Activated T-helper 1 cell treated with anti-CD3 and anti-CD28 coated beads, Interleukin-12 subunit alpha, Interleukin-12 subunit beta, Interleukin-2, Interleukin-4 antibody, amounts not matched to agents 30 ng/mL and 10 ng/mL and 1 ng/mL, durations not matched to agents 14 hours and 24 hours and 36 hours (primary cell): ENCODE measurements at regions not wholly inside any gene's neighbourhood (a gene's known extent, or its start where the extent isn't known, plus 50 kb on each side); places are given as distances from the start of the nearest gene placed in this dataset.

Experiments used
- DNase-seq: peaks from one replicate; pipeline ENCODE4 v3.0.0; 2021; ENCODE audit warnings: low spot score
- H3K27ac Mint-ChIP-seq: one replicate; pipeline ENCODE4 v1.8.0; 2021; ENCODE audit warnings: mild to moderate bottlenecking, mixed read lengths
- H3K27me3 Mint-ChIP-seq: one replicate; pipeline ENCODE4 v1.8.0; 2022; ENCODE audit warnings: mild to moderate bottlenecking, moderate library complexity, mixed read lengths; ENCODE audit not compliant: insufficient read depth
- H3K36me3 Mint-ChIP-seq: one replicate; pipeline ENCODE4 v1.8.0; 2021; ENCODE audit warnings: low read depth, mixed read lengths
- H3K4me1 Mint-ChIP-seq: one replicate; pipeline ENCODE4 v1.8.0; 2021; ENCODE audit warnings: low read depth, mixed read lengths
- H3K4me3 Mint-ChIP-seq: one replicate; pipeline ENCODE4 v1.8.0; 2021; ENCODE audit warnings: mild to moderate bottlenecking, moderate library complexity, mixed read lengths
- H3K9me3 Mint-ChIP-seq: one replicate; pipeline ENCODE4 v1.8.0; 2021; ENCODE audit warnings: mixed read lengths
- intact Hi-C: fragments of 100-400 bp; cut with micrococcal nuclease; formaldehyde crosslinking; loops from one replicate; pipeline ENCODE4 v1.15.1; 2024

DNA sequence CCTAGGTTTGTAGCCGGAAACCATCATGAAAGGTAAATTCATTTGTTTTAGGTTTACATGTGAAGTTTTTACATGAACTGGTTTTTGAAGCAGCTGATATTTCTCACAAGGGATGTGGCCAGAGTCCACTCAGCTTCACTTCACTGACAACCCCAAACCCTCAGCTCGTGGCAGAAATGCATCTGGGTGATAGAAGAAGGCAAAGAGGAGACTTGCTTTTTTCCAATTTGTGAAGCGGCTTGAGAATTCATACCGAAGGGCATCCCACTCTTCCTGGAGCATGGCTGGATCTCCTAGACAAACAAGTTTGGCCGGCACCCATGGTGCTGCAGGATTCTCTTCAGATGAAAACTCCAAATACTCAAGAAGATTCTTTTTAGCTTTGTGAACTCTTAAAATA lies 392.8 kb upstream of the CNR1 start:
- Mint-ChIP-seq H3K27me3 (peaks cover 2% of the 10 kb centered on the region), H3K4me3 (no peak overlapping the region), H3K9me3 (no peaks in the 10 kb centered on the region), H3K4me1 (no peaks in the 10 kb centered on the region), H3K36me3 (no peaks in the 10 kb centered on the region), H3K27ac (no peak overlapping the region)
- no peak for DNase-seq
- intact Hi-C loops = no loop called here

DNA sequence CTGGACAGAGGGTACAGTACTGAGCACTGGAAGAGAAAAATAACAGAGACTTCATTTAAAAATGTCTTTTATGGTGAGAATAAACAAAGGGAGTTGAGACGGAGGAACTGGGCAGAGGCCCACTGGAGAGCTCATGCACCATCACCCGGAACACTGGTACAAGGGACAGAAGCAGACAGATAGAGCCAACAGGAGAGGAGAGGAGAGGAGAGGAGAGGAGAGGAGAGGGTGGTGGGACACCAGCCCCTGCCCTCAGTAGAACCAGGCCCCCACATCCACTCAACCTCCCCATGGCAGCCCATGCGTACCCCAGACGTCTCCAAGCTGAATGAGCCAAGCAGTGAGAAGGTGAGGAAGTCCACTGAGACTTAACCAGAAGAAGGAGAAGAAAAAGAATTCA lies 390.5 kb upstream of the CNR1 start:
- DNase-seq = no peak
- Mint-ChIP-seq H3K4me3 (no peak overlapping the region), H3K36me3 (no peaks in the 10 kb centered on the region), H3K27ac (no peak overlapping the region), H3K4me1 (no peaks in the 10 kb centered on the region), H3K9me3 (no peaks in the 10 kb centered on the region), H3K27me3 (peaks cover 2% of the 10 kb centered on the region)
- intact Hi-C loops = no loop called here

DNA sequence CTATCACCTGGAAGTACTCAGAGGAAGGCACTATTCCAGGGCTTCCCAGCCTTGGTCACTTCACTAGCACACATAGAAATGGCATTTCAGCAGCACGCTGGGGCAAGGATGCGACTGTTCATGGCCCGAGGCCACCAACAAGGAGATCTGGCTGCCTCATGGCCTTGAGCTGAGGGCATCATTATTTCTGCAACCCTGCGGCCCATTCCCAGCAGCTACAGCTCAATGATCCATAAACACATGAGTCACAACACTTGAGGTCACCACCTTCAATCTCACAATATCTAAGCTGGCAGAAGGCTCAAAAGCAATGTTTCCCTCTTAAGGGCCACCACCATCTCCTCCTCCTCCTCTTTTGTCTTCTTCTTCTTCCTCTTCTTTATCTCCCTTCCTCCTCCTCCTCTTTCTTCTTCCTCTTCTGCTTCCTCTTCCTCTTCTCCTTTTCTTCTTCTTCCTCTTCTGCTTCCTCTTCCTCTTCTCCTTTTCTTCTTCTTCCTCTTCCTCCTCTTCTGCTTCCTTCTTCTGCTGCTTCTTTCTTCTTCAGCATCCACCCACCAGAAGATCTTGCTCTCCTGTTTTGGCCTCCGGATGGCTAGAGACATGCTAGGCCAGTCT lies 382.9 kb upstream of the CNR1 start:
- H3K4me1 Mint-ChIP-seq = peaks cover 9% of the 10 kb centered on the region
- intact Hi-C loops = no loop called here
- peaks cover 2% of the 10 kb centered on the region for H3K27me3 Mint-ChIP-seq
- H3K4me3 Mint-ChIP-seq = no peak overlapping the region
- peaks cover 3% of the 10 kb centered on the region for H3K9me3 Mint-ChIP-seq
- no peak overlapping the region for H3K27ac Mint-ChIP-seq
- no peaks in the 10 kb centered on the region for H3K36me3 Mint-ChIP-seq
- no peak for DNase-seq

DNA sequence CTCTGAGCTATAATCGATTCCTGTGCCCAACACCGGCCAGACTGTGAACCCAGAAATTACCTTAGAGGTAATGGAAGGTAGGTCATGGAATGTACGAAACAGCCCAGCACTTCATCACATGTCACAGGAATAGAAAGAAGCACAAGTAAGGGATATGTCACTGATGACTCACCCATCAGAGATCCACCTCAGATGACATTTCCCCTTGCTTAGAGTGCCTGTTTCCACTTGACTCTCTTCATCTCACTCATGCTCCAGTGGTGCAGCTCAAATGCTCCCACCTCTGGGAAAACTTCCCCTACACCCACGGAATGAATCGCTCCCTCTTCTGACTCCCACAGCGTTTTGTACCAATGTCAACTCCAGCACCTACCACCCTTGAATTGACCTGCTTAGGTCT lies 381.6 kb upstream of the CNR1 start:
- peaks cover 2% of the 10 kb centered on the region for H3K27me3 Mint-ChIP-seq
- H3K4me3 Mint-ChIP-seq = no peak overlapping the region
- intact Hi-C loops = no loop called here
- H3K9me3 Mint-ChIP-seq = peaks cover 3% of the 10 kb centered on the region
- no peaks in the 10 kb centered on the region for H3K36me3 Mint-ChIP-seq
- H3K27ac Mint-ChIP-seq = no peak overlapping the region
- no peak for DNase-seq
- H3K4me1 Mint-ChIP-seq = peaks cover 9% of the 10 kb centered on the region

DNA sequence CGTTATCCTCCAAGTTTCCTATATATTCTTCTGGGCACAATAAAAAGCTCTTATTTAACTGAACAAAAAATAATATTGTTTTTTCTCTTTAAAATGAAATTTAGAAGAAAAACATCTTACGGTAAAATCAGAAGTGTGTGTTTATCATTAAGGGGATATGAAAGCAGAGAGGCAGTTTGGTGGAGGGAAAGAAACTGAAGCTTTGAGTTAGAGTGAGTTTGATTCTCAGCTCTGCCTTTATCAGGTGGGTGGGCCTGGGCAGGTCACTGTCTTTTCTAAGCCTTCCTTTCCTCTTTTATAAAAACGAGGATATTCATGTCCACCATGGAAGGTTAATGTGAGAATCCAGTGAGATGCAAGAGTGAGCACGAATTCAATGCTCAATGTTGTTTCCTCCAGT lies 379.8 kb upstream of the CNR1 start:
- intact Hi-C loops = no loop called here
- no peak overlapping the region for H3K27ac Mint-ChIP-seq
- H3K4me3 Mint-ChIP-seq = no peak overlapping the region
- no peak for DNase-seq
- H3K27me3 Mint-ChIP-seq = peaks cover 2% of the 10 kb centered on the region
- peaks cover 3% of the 10 kb centered on the region for H3K9me3 Mint-ChIP-seq
- no peaks in the 10 kb centered on the region for H3K36me3 Mint-ChIP-seq
- H3K4me1 Mint-ChIP-seq = peaks cover 9% of the 10 kb centered on the region

DNA sequence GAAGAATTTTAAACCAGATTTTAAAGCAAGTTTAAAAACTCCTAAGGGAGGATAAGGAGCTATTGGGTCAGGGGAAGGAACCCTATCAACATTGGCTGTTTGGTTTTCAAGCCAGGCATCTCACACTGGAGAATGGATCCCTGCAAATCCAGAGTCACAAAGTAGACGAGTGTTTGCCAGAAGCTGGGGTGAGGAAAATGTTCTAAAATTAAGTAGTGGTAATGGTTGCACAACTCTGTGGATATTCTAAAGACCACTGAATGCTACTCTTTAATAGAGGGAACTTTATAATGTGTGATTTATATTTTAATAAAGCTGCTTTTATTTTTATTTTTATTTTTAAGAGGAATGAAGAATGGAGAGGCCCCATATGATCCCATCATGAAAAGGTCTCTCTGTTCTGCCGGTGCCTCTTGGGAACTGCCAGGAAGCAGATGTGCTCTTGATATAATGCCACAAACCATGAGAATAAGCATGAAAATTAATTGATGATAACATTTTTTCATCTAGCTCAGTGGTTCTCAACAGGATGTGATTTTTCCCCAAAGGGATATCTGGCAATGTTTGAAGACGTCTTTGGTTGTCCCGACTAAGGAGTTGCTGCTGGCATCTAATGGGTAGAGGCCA lies 379.0 kb upstream of the CNR1 start:
- Mint-ChIP-seq H3K9me3 (peaks cover 3% of the 10 kb centered on the region), H3K4me1 (peaks cover 9% of the 10 kb centered on the region), H3K36me3 (no peaks in the 10 kb centered on the region), H3K4me3 (no peak overlapping the region), H3K27me3 (peaks cover 2% of the 10 kb centered on the region), H3K27ac (no peak overlapping the region)
- intact Hi-C loops = no loop called here
- DNase-seq = no peak

DNA sequence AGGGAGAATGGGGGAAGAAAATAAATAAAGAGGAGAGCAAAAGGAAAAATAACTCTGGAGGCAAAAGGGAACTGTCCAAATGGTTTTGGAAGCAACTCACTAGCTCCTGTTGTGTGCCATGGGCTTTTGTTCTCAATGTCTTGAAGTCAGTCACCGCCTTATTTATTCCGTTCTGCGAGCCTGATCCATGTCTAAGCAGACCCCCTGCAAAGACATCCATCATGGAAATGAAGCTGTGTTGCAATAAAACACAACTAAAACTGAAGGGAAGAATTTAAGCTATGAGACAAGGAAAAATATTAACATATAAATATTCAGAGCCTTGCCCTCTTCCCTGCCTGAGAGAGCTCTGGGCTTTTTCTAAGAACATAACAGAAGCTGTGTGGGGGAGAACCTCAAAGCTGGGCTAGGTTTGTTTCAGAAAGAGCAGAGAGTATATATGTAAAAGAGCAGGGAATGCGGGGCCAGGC lies 373.2 kb upstream of the CNR1 start:
- Mint-ChIP-seq H3K9me3 (no peaks in the 10 kb centered on the region), H3K4me1 (no peaks in the 10 kb centered on the region), H3K27ac (no peak overlapping the region), H3K27me3 (no peaks in the 10 kb centered on the region), H3K36me3 (no peaks in the 10 kb centered on the region), H3K4me3 (no peak overlapping the region)
- DNase-seq = no peak
- intact Hi-C loops = no loop called here

DNA sequence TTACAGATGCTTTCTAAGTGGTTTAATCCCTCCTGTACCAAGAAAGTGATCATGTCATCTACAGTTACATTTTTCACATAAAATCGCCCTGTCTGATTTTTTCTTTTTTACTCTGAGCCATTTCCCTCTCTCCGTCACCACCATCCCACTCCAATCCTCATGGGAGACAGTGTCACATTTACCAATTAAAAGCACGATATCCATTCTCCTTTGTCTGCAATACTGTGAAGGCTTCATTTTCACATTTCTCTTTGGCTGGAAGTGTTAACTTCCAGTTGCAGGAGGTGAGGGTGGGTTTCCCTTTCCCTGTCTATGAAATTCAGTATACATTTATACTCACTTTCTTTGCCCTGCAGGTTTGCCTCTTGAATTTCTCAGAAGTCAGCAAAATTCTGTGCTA lies 372.7 kb upstream of the CNR1 start:
- Mint-ChIP-seq H3K27me3 (no peaks in the 10 kb centered on the region), H3K9me3 (no peaks in the 10 kb centered on the region), H3K4me3 (no peak overlapping the region), H3K36me3 (no peaks in the 10 kb centered on the region), H3K4me1 (no peaks in the 10 kb centered on the region), H3K27ac (no peak overlapping the region)
- intact Hi-C loops = no loop called here
- DNase-seq = no peak

DNA sequence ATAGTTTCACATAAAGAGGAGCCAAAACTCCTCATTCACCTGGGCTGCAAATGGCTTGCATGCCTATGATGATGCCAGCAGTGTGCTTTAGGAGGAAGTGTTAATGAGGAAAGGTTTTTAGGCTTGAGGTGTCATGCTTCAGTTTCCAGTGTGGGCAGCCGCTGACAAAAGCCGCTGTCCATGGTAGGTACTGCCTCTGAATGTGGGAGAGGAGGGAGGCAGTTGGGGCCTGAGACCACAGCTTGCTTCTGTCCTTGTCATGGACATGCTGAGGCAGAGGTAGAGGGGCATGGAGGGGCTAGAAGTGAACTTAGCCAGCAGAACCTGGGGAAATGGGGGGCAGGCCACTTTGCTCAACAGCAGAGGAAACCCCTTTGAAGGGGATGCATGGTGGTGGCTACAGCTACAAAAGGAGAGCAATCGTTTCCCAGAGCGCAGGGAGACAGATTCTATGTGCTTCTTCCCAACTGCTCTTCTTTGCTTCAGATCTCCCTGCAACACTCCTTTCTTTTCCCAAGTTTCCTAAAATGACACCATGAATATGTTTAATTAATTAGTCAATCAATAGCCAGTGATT lies 372.1 kb upstream of the CNR1 start:
- intact Hi-C loops = no loop called here
- no peaks in the 10 kb centered on the region for H3K9me3 Mint-ChIP-seq

DNA sequence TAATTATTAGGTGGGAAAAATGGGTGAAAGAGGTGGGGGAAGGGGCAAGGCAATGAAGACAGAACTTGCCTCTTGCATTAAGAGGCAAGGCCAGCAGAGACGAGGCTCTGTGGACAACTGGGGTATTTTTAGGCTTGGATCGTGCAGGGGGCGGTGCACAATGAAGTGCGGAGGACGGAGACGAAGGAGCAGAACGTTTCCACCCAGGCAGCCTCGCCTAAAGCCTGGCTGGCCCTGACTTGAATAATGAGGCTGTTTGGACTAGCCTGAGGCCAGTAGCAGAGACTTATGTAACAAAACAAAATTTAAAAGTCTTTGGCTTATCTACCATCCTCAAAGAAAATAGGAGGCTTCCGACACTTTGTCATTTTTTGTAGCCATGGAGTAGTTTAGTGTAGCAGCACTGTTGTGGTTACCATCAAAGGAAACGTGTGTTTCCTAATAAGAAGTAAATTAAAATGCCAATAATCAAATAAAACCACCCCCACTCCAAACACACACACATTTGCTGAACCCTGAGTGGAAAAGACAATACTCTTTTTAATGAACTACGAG lies 370.0 kb upstream of the CNR1 start:
- H3K27me3 Mint-ChIP-seq = no peaks in the 10 kb centered on the region
- H3K9me3 Mint-ChIP-seq = no peaks in the 10 kb centered on the region
- H3K4me1 Mint-ChIP-seq = no peaks in the 10 kb centered on the region
- intact Hi-C loops = no loop called here
- no peak for DNase-seq
- H3K4me3 Mint-ChIP-seq = no peak overlapping the region
- H3K27ac Mint-ChIP-seq = no peak overlapping the region
- no peaks in the 10 kb centered on the region for H3K36me3 Mint-ChIP-seq

More for the DNA sequence above, 372.1 kb upstream of the CNR1 start:
- H3K36me3 Mint-ChIP-seq = no peaks in the 10 kb centered on the region
- DNase-seq = no peak
- H3K27ac Mint-ChIP-seq = no peak overlapping the region
- no peaks in the 10 kb centered on the region for H3K27me3 Mint-ChIP-seq
- no peak overlapping the region for H3K4me3 Mint-ChIP-seq
- no peaks in the 10 kb centered on the region for H3K4me1 Mint-ChIP-seq

DNA sequence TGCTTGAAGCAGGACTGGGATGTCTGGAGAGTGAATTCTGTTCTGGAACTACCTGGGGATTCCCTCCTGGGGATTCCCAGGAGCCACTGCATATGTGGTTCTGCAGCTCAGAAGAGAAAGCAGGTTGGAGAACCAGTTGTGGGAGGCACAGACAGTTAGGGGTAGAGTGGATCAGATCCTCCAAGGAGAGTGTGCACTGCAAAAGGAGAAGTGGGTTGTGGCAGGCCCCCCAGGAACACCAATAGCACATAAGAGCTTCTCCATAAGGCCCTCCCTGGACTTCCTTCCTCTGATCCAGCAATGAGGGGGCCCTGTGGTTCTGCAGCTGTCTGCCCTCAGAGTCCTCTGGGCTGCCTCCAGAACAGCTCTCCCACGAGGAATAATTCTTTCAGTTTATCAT lies 369.2 kb upstream of the CNR1 start:
- intact Hi-C loops = no loop called here
- Mint-ChIP-seq H3K4me3 (no peak overlapping the region), H3K36me3 (no peaks in the 10 kb centered on the region), H3K27ac (no peak overlapping the region), H3K27me3 (peaks cover 1% of the 10 kb centered on the region), H3K4me1 (no peaks in the 10 kb centered on the region), H3K9me3 (no peaks in the 10 kb centered on the region)
- DNase-seq = no peak

DNA sequence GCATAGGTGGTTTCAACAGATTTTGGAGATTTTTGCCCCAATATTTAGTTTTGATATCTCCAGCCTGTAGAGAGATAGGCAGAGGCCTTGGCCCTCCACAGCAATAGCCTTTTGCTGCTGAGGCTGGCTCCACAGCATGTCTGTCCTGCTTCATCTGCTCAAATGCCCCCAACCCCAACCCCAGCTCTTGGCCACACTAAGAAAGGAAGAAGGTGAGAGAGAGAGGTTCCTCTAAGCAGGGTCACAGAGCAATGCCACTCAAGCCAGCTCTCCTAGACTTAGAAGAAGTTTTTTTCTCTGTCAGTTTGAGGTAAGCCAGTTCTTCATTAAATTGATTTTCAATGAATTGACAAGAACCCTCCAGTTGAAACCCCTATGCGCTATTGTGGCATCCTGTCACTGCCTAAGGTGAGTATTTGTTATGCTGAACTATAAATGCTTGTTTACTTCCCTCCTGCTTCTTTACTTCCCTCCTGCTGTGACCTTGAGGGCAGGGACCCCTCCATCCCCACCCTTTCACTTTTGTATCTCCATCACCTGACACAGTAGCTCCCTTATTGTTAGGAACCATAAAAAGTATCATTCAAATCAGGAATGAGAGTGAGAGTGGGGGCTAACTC lies 366.2 kb upstream of the CNR1 start:
- no peak for DNase-seq
- no peaks in the 10 kb centered on the region for H3K9me3 Mint-ChIP-seq
- peaks cover 2% of the 10 kb centered on the region for H3K27me3 Mint-ChIP-seq
- no peaks in the 10 kb centered on the region for H3K36me3 Mint-ChIP-seq
- intact Hi-C loops = no loop called here
- no peak overlapping the region for H3K27ac Mint-ChIP-seq
- H3K4me3 Mint-ChIP-seq = no peak overlapping the region
- H3K4me1 Mint-ChIP-seq = no peaks in the 10 kb centered on the region

DNA sequence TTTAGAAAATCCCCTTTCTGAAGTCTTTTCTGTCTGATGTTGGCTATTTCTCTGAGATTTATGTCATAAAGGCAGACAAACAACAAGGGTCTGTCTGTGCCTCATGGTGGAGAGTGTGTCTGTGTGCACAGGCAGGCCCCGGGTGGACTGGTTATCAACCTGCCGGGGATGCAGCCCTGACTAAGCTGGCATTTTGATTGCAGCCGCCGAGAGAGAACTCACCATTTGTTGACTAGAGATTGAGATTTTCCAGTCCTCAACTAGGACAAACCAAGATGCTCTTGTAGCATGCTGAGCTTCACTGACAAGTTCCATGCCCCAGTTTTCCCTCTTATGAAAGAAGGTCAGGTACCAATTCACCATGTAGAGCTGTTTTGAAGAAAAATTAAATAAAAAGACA lies 363.6 kb upstream of the CNR1 start:
- Mint-ChIP-seq H3K27ac (no peak overlapping the region), H3K4me3 (no peak overlapping the region), H3K4me1 (no peaks in the 10 kb centered on the region), H3K36me3 (no peaks in the 10 kb centered on the region), H3K9me3 (peaks cover 3% of the 10 kb centered on the region), H3K27me3 (peaks cover 2% of the 10 kb centered on the region)
- no peak for DNase-seq
- intact Hi-C loops = no loop called here
